Fibroblast of mammary gland (primary cell): ENCODE measurements at regions not wholly inside any gene's neighbourhood (a gene's known extent, or its start where the extent isn't known, plus 50 kb on each side); places are given as distances from the start of the nearest gene placed in this dataset.

ENCODE experiments used
- DNase-seq: peaks from one replicate; pipeline ENCODE4 v3.0.0-alpha.2; 2010; ENCODE audit warnings: low read depth
- H3K4me3 ChIP-seq: 2 replicates; pipeline ENCODE4 v1.5.1; 2011; ENCODE audit warnings: low read depth, mild to moderate bottlenecking, low read length, moderate library complexity; ENCODE audit not compliant: control insufficient read depth
- TF ChIP-seq, protein P1 (sequence below): conservative IDR thresholded peaks from 2 replicates; pipeline ENCODE4 v1.5.1; 2011; ENCODE audit warnings: low read depth, low read length, inconsistent platforms; ENCODE audit not compliant: control insufficient read depth, insufficient read depth

DNA sequence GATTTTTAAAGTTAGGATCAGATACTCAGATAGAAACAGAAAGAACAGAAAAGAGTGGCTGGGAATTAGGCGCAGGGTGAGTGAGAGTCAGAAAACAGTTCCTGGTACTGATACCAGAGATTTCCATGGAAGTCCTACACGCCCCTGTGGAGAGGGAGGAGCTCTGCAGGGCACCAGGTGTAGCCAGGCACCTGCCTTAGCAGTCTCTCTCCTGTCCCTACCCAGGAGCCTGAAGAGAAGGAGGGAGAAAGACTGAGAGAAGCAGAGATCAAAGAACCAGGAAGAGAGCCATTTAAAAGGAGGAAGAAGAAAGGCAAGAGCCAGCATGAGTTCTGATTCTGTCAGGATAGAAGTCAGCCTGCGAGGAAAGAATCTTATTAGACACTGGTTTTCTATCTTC, 65.0 kb downstream of the CBLN1 start:
- DNase-seq = no peak
- no peak overlapping the region for H3K4me3 ChIP-seq
- TF ChIP-seq, protein P1, sequence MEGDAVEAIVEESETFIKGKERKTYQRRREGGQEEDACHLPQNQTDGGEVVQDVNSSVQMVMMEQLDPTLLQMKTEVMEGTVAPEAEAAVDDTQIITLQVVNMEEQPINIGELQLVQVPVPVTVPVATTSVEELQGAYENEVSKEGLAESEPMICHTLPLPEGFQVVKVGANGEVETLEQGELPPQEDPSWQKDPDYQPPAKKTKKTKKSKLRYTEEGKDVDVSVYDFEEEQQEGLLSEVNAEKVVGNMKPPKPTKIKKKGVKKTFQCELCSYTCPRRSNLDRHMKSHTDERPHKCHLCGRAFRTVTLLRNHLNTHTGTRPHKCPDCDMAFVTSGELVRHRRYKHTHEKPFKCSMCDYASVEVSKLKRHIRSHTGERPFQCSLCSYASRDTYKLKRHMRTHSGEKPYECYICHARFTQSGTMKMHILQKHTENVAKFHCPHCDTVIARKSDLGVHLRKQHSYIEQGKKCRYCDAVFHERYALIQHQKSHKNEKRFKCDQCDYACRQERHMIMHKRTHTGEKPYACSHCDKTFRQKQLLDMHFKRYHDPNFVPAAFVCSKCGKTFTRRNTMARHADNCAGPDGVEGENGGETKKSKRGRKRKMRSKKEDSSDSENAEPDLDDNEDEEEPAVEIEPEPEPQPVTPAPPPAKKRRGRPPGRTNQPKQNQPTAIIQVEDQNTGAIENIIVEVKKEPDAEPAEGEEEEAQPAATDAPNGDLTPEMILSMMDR = no peak

DNA sequence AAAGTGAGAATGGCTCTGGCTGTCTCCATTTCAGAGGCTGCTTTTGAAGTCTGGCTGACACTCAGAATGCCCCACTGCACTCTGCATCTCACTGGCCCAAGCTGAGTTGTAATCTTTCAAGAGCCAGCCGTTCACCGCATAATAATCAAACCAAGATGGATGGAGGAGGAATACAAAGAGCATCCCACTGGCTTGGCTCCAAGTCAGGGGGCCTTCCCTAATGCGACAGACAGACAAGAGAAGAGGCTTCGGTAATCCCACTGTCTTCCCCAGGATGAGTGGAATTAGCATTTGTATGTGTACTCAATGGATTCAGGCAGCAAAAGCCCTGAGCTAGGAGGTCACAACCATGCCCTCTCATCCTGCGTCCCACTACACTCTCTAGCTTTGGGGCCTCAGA, 68.0 kb downstream of the CBLN1 start:
- no peak overlapping the region for H3K4me3 ChIP-seq
- no peak for DNase-seq
- TF ChIP-seq, protein P1 = no peak

DNA sequence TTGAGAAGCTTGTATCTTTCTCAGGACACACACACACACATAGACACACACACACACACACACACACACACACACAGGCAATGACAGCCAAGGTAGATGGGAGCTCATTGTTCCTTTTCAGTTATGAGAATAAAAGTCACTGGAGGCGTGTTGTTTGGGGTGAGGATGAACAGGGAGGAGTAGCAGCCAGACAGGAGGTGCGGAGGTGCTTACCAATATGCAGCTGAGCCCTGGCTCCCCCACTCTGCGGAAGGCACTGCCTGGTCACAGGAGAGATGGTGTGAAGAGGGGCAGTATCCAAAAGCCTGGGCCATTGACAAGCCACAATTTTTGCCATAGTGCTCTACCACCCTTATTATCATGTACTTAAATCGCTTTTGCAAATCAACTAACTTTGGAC, 77.4 kb downstream of the CBLN1 start:
- no peak for DNase-seq
- TF ChIP-seq, protein P1 = no peak
- no peak overlapping the region for H3K4me3 ChIP-seq

- DNase-seq = no peak
- TF ChIP-seq, protein P1 = no peak
Measured at GRCh38 chr16:49203361-49203760, 78.3 kb downstream of the CBLN1 start.

DNA sequence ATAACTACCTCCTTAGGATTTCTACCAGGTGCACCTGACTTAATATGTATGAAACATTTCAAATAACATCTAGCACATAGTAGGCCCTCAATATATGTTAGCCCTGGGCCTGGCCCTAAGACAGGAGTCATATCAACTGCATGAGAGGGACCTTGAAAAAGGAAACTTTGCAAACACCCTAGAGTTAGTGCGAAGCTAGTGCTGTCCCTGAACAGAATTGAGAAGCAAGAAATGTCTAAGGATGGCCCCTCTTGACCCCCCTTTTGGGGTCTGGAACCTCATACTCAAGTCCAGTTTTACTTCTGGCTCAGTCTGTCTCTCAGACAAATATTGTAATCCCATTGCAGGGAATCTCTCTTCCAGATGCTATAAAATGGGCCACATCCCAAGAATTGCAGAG, 80.5 kb downstream of the CBLN1 start:
- TF ChIP-seq, protein P1 = no peak
- no peak overlapping the region for H3K4me3 ChIP-seq
- no peak for DNase-seq

More at GRCh38 chr16:49203361-49203760, 78.3 kb downstream of the CBLN1 start:
- H3K4me3 ChIP-seq = no peak overlapping the region

DNA sequence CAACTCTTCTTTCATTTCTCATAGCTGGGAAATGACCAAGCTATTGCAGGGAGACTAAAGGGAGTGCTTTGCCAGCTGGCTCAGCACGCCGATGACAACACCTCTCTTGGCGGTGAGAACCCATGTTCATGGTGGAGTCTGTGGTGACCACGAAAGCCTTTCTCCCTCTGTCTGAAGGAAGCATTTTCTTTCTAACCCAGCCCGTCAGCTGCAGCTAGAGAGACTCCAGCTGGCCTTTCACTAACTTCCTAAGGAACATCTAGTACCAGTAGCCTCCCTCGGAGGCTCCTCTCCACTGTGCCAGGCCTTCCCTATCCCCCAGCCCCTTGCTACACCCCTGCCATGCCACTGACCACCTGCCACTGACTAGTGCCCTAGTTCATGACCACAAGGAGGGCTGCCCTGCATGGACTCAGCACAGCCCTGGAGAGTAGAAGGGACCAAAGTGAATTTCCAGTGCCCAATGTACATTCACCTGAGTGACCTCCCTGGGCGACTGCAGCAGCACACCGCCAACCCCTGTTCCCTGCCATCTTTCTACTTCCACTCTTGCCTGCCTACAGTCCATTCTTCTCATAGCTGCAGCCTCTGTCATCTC, 81.3 kb downstream of the CBLN1 start:
- TF ChIP-seq, protein P1 = no peak
- no peak for DNase-seq
- H3K4me3 ChIP-seq = no peak overlapping the region

DNA sequence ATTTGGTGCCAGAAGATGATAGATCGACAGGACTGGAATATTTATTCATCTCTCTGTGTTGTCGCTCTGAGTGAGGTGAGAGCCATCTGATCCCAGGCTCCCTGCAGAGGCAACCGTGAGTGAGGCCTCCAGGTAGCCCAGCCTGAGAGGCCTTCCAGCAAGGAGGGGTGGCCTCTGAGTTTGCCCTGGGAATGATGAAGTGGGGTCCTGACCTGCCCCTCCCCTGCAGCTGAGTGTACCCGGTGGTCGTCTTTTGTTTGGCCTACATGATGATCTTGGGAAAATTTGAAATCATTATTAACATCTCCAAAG, 86.4 kb downstream of the CBLN1 start:
- no peak for DNase-seq
- TF ChIP-seq, protein P1 = no peak
- no peak overlapping the region for H3K4me3 ChIP-seq
